Neural crest cell (in vitro differentiated cells): ENCODE measurements at regions not wholly inside any gene's neighbourhood (a gene's known extent, or its start where the extent isn't known, plus 50 kb on each side); places are given as distances from the start of the nearest gene placed in this dataset.

ENCODE experiments used
- DNase-seq: peaks from one replicate; pipeline ENCODE4 v3.0.0; 2021; ENCODE audit warnings: low read depth, mixed read lengths, low spot score
- H3K27ac Mint-ChIP-seq: one replicate; pipeline ENCODE4 v1.8.0; 2021; ENCODE audit warnings: mild to moderate bottlenecking, mixed read lengths; ENCODE audit not compliant: unreplicated experiment
- H3K27me3 Mint-ChIP-seq: 2 replicates; pipeline ENCODE4 v1.8.0; 2021; ENCODE audit warnings: low read depth, mild to moderate bottlenecking, mixed read lengths
- H3K36me3 Mint-ChIP-seq: 2 replicates; pipeline ENCODE4 v1.8.0; 2021; ENCODE audit warnings: low read depth, mild to moderate bottlenecking, mixed read lengths
- H3K4me1 Mint-ChIP-seq: 2 replicates; pipeline ENCODE4 v1.8.0; 2021; ENCODE audit warnings: mixed read lengths
- H3K4me3 Mint-ChIP-seq: one replicate; pipeline ENCODE4 v1.8.0; 2021; ENCODE audit warnings: mild to moderate bottlenecking, mixed read lengths
- H3K9me3 Mint-ChIP-seq: 2 replicates; pipeline ENCODE4 v1.8.0; 2021; ENCODE audit warnings: mixed read lengths
- TF ChIP-seq, protein P1 (sequence below): fragments of 200-600 bp; sonication (generic); conservative IDR thresholded peaks from 2 replicates; pipeline ENCODE4 v1.5.0; 2021; ENCODE audit warnings: antibody characterized with exemption, mild to moderate bottlenecking

DNA sequence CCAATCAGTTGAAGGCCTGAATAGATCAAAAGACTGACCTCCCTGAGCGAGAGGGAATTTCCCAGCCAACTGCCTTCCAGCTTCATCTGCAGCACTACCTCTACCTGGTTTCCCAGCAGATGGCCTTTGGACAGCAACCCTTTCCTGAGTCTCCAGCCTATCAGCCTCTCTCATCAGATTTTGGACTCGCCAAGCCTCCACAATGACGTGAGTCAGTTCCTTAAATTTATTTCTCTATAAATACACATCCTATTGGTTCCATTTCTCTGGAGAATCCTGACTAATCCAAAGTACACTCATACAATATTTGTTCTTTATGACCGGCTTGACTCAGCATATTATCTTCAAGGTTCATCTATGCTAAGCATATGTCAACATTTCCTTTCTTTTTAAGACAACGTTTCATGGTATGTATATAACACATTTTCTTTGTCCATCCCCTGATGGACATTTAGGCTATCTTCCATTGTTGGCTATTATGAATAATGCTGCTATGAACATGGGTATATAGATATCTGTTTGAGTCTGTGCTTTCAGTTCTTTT lies 294.6 kb downstream of the LRATD1 start:
- Mint-ChIP-seq H3K36me3 (no peaks in the 10 kb centered on the region), H3K27me3 (no peaks in the 10 kb centered on the region), H3K4me1 (peaks cover 4% of the 10 kb centered on the region), H3K27ac (no peak overlapping the region), H3K4me3 (no peak overlapping the region), H3K9me3 (peaks cover 12% of the 10 kb centered on the region)
- TF ChIP-seq, protein P1, sequence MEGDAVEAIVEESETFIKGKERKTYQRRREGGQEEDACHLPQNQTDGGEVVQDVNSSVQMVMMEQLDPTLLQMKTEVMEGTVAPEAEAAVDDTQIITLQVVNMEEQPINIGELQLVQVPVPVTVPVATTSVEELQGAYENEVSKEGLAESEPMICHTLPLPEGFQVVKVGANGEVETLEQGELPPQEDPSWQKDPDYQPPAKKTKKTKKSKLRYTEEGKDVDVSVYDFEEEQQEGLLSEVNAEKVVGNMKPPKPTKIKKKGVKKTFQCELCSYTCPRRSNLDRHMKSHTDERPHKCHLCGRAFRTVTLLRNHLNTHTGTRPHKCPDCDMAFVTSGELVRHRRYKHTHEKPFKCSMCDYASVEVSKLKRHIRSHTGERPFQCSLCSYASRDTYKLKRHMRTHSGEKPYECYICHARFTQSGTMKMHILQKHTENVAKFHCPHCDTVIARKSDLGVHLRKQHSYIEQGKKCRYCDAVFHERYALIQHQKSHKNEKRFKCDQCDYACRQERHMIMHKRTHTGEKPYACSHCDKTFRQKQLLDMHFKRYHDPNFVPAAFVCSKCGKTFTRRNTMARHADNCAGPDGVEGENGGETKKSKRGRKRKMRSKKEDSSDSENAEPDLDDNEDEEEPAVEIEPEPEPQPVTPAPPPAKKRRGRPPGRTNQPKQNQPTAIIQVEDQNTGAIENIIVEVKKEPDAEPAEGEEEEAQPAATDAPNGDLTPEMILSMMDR = no peak
- no peak for DNase-seq

DNA sequence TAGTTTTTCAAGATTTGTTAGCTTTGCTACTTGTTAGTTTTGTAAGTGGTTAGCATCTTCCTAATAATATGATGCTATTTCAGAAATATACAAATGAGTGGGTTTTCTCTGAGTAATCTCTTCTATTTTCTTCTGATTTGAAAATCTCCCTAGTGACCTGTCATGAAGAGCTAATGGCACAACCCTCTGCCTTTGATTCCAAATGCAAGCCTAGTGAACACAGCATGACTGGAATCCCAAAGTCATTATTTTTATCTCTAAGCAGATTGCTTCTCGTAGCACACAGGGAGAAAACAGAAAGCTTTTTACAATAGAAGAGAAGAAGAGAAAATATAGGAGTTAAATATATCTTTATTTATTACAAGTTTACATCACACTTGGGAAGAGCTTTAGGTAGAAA lies 295.5 kb downstream of the LRATD1 start:
- Mint-ChIP-seq H3K9me3 (peaks cover 12% of the 10 kb centered on the region), H3K27ac (no peak overlapping the region), H3K4me1 (peaks cover 13% of the 10 kb centered on the region), H3K36me3 (no peaks in the 10 kb centered on the region), H3K27me3 (no peaks in the 10 kb centered on the region), H3K4me3 (no peak overlapping the region)
- DNase-seq = no peak
- TF ChIP-seq, protein P1 = no peak

DNA sequence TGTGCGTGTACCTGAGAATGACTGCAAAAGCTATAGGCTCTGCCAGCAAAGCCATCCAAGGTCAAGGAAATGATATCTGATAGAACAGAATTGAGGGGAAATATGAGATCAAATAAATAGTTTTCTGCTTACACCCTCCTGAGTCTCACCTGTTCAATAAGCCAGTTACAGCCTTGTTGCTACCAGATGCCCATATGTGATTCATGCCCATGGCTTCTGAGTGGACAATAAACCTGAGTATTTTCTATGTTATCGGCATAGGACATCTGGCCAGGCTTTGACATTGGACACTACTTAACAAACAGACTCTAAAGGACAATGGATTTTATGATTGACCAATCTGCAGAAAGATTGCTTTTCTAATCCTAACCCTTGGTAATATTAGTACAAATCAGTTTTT lies 297.9 kb downstream of the LRATD1 start:
- H3K36me3 Mint-ChIP-seq = no peaks in the 10 kb centered on the region
- no peak overlapping the region for H3K27ac Mint-ChIP-seq
- no peak overlapping the region for H3K4me3 Mint-ChIP-seq
- DNase-seq = no peak
- H3K9me3 Mint-ChIP-seq = peaks cover 5% of the 10 kb centered on the region
- TF ChIP-seq, protein P1 = no peak
- H3K4me1 Mint-ChIP-seq = peaks cover 26% of the 10 kb centered on the region
- H3K27me3 Mint-ChIP-seq = no peaks in the 10 kb centered on the region

DNA sequence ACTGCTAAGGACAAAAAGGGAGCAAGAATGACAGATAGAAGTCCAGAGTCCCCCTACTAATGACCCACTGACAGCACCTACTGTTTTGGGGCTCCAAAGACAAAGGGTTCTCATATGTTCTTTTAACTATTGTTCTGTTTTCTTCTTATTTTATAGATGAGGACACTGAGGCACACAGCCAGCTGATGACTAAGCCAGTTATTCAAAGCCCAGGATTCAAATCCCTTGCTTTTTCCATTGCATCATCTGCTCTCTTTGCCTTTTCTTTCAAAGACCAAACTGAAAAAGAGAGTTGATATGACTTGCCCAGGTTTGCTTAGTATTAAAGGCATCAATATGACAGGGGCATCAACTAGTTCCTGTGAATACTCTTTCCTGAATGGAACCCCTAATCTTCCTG lies 299.8 kb downstream of the LRATD1 start:
- peaks cover 26% of the 10 kb centered on the region for H3K4me1 Mint-ChIP-seq

DNA sequence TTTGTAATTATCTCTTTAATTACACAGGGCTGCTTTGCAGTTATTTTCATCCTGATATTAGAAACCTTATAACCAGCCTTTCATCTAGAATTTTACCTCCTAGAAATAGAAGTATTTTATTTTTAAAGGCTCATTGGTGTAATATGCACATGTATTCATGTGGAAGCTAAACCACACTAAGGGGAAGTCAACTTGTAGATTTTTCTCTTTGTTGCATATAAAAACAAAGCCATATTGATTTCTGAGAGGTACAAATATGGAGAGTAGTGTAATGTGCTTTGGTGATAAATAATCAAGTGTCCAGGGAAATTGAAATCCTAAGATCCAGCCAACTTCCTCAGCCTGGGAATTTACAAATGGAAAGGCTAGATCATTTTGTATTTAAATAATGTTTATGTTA lies 301.2 kb downstream of the LRATD1 start:
- TF ChIP-seq, protein P1 = no peak
- H3K9me3 Mint-ChIP-seq = peaks cover 6% of the 10 kb centered on the region
- no peak for DNase-seq
- no peak overlapping the region for H3K4me3 Mint-ChIP-seq
- peaks cover 26% of the 10 kb centered on the region for H3K4me1 Mint-ChIP-seq
- H3K36me3 Mint-ChIP-seq = peaks cover 3% of the 10 kb centered on the region
- H3K27me3 Mint-ChIP-seq = no peaks in the 10 kb centered on the region
- no peak overlapping the region for H3K27ac Mint-ChIP-seq

More for the DNA sequence above, 299.8 kb downstream of the LRATD1 start:
- Mint-ChIP-seq H3K4me3 (no peak overlapping the region), H3K9me3 (peaks cover 2% of the 10 kb centered on the region), H3K27me3 (no peaks in the 10 kb centered on the region), H3K27ac (no peak overlapping the region), H3K36me3 (no peaks in the 10 kb centered on the region)
- TF ChIP-seq, protein P1 = no peak
- DNase-seq = no peak
